Type B pancreatic cell (in vitro differentiated cells): ENCODE measurements at regions not wholly inside any gene's neighbourhood (a gene's known extent, or its start where the extent isn't known, plus 50 kb on each side); places are given as distances from the start of the nearest gene placed in this dataset.

ENCODE experiments used
- DNase-seq: peaks from one replicate; pipeline ENCODE4 v3.0.0; 2021; ENCODE audit warnings: mixed read lengths; ENCODE audit not compliant: unreplicated experiment; ENCODE audit errors: extremely low spot score
- H3K27ac Mint-ChIP-seq: 2 replicates; pipeline ENCODE4 v1.8.0; 2021; ENCODE audit warnings: mild to moderate bottlenecking, mixed read lengths
- H3K27me3 Mint-ChIP-seq: 2 replicates; pipeline ENCODE4 v1.8.0; 2021; ENCODE audit warnings: mixed read lengths
- H3K36me3 Mint-ChIP-seq: 2 replicates; pipeline ENCODE4 v1.8.0; 2021; ENCODE audit warnings: mixed read lengths
- H3K4me1 Mint-ChIP-seq: one replicate; pipeline ENCODE4 v1.8.0; 2021; ENCODE audit warnings: mixed read lengths; ENCODE audit not compliant: unreplicated experiment
- H3K4me3 Mint-ChIP-seq: 2 replicates; pipeline ENCODE4 v1.8.0; 2021; ENCODE audit warnings: mild to moderate bottlenecking, mixed read lengths
- H3K9me3 Mint-ChIP-seq: 2 replicates; pipeline ENCODE4 v1.8.0; 2021; ENCODE audit warnings: mixed read lengths
- TF ChIP-seq, protein P1 (sequence below): fragments of 200-600 bp; sonication (generic); conservative IDR thresholded peaks from 2 replicates; pipeline ENCODE4 v1.5.0; 2021; ENCODE audit warnings: antibody characterized with exemption, mild to moderate bottlenecking

DNA sequence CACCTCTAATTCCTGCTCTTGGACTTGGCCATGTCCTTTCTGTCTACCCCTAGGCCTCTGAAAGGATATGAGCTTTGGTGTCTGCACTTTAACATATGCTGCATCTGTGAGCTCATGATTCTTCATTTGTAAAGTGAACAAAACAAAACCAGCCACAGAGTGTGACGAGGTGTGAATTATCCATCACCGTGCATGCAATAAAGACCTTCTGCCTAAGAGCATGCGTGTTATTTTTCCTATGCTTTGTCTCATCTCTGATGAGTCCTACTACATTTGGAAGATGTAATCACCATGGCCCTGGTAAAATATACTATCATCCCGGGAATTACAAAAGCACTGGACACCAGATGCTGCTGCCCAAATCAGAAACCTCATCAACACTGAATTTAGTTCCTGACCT lies 103.5 kb upstream of the KCNAB1 start:
- Mint-ChIP-seq H3K9me3 (no peaks in the 10 kb centered on the region), H3K27ac (no peak overlapping the region), H3K4me3 (no peak overlapping the region), H3K4me1 (no peaks in the 10 kb centered on the region), H3K27me3 (peaks cover 3% of the 10 kb centered on the region), H3K36me3 (no peaks in the 10 kb centered on the region)
- TF ChIP-seq, protein P1, sequence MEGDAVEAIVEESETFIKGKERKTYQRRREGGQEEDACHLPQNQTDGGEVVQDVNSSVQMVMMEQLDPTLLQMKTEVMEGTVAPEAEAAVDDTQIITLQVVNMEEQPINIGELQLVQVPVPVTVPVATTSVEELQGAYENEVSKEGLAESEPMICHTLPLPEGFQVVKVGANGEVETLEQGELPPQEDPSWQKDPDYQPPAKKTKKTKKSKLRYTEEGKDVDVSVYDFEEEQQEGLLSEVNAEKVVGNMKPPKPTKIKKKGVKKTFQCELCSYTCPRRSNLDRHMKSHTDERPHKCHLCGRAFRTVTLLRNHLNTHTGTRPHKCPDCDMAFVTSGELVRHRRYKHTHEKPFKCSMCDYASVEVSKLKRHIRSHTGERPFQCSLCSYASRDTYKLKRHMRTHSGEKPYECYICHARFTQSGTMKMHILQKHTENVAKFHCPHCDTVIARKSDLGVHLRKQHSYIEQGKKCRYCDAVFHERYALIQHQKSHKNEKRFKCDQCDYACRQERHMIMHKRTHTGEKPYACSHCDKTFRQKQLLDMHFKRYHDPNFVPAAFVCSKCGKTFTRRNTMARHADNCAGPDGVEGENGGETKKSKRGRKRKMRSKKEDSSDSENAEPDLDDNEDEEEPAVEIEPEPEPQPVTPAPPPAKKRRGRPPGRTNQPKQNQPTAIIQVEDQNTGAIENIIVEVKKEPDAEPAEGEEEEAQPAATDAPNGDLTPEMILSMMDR = no peak
- DNase-seq = no peak

DNA sequence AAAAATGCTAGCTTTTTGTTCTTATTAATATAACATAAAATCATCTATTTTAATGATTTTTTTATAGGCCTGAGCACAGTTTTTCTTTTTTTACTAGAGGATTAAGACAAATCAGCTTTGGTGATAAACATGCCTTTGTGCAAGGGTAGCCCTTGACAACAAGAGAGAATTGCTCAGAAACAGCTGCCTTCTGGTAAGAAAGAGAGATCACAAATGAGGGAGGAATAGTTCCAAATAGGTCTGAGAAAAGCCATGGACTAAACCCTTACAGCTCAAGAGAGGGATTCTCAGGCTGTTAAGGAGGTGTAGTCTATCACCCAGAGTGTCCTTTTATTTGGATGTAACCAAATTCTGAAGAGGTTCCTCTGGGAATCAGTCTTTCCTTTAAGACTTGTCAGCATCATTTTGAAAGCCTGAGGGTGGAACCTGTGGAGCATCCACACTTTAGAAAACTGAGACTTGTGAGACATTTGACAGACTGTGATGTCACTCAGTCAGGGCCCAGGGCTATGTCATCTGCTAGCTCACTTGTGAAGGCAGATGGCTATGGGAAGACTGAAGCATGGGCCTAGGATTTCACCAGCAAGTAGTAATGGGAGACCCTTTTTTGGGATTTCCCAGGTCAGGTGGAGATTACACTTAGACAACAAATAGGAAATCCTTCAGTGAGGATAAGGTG lies 102.9 kb upstream of the KCNAB1 start:
- peaks cover 3% of the 10 kb centered on the region for H3K27me3 Mint-ChIP-seq
- TF ChIP-seq, protein P1 = no peak
- no peak overlapping the region for H3K27ac Mint-ChIP-seq
- H3K9me3 Mint-ChIP-seq = no peaks in the 10 kb centered on the region
- H3K36me3 Mint-ChIP-seq = no peaks in the 10 kb centered on the region
- no peak for DNase-seq
- H3K4me3 Mint-ChIP-seq = no peak overlapping the region
- no peaks in the 10 kb centered on the region for H3K4me1 Mint-ChIP-seq

DNA sequence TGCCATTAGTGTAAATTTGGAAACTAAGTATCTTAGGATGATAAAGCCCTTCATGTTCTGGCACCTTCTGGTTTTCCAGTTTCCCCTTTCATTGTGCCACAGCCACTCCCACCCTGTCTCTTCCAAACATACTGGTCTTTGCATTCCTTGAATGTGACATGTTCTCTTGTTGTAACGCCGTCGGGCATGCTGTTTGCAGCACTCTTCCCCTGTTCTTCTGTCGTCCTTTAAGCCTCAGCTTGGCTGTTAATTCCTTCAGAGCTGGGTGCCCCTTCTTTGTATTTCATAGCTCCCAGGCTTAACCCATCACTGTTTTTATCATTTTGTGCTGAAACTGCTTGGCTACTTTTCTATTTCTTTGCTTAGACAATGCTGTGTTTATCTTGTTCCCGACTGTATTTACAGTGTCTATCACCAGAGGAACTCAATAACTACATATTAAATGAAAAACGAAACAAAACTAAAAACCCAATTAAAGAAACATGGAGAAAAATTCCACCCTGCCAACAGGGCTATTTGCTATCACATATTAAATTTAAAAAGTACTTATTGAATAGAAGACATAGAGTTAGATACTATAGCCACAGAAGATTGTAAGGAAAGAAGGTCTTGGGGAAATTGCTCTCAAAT lies 95.4 kb upstream of the KCNAB1 start:
- Mint-ChIP-seq H3K27ac (no peak overlapping the region), H3K4me3 (no peak overlapping the region), H3K36me3 (no peaks in the 10 kb centered on the region), H3K4me1 (no peaks in the 10 kb centered on the region), H3K27me3 (peaks cover 5% of the 10 kb centered on the region), H3K9me3 (no peaks in the 10 kb centered on the region)
- DNase-seq = no peak
- TF ChIP-seq, protein P1 = no peak

DNA sequence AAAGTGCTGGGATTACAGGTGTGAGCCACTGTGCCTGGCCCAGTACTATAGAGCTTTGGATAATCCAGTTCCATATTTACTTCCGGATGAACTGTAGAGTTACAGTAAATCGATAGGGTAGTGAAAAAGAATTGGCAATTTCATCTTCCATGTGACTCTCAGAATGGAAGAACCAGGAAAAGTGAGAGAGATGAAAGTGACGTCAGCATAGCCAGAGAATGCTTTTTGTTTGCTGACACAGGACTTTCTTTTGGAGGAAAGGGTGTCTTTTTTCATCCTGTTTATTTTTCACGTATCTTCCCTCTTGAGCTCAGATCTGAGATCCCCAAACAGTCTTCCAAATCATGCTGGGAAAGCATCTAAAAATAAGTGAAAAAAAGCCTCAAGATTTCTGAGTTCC lies 91.2 kb upstream of the KCNAB1 start:
- Mint-ChIP-seq H3K9me3 (peaks cover 7% of the 10 kb centered on the region), H3K4me3 (no peak overlapping the region), H3K27ac (no peak overlapping the region), H3K4me1 (no peaks in the 10 kb centered on the region), H3K36me3 (no peaks in the 10 kb centered on the region), H3K27me3 (peaks cover 6% of the 10 kb centered on the region)
- TF ChIP-seq, protein P1 = no peak
- DNase-seq = no peak

DNA sequence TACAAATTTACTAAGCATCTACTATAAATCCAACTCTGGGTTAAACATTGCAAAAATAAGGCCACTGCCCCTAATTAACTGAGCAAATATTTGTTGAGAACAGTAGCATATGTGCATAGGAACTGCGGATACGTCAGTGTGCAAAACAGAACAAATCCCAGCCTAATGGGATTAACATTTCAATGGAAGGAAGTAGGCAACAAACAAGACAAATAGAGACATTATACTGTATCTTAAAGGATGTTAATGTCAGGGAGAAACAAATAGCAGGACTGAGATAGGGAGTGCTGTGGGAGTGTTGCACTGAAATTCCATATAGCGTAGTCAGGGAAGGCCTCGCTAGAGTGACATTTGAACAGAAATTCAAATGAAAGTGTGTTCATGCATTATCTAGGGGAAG lies 89.7 kb upstream of the KCNAB1 start:
- H3K4me1 Mint-ChIP-seq = no peaks in the 10 kb centered on the region
- peaks cover 3% of the 10 kb centered on the region for H3K27me3 Mint-ChIP-seq
- no peak for DNase-seq
- no peak overlapping the region for H3K4me3 Mint-ChIP-seq
- H3K27ac Mint-ChIP-seq = no peak overlapping the region
- H3K9me3 Mint-ChIP-seq = peaks cover 7% of the 10 kb centered on the region
- no peaks in the 10 kb centered on the region for H3K36me3 Mint-ChIP-seq
- TF ChIP-seq, protein P1 = no peak
